ENCODE measurements at regions not wholly inside any gene's neighbourhood (a gene's known extent, or its start where the extent isn't known, plus 50 kb on each side); places are given as distances from the start of the nearest gene placed in this dataset.

- DNase-seq: no peak
These were observed 133.6 kb downstream of the NXPE2 start for GRCh38 chr11:114811971-114812370.

DNA sequence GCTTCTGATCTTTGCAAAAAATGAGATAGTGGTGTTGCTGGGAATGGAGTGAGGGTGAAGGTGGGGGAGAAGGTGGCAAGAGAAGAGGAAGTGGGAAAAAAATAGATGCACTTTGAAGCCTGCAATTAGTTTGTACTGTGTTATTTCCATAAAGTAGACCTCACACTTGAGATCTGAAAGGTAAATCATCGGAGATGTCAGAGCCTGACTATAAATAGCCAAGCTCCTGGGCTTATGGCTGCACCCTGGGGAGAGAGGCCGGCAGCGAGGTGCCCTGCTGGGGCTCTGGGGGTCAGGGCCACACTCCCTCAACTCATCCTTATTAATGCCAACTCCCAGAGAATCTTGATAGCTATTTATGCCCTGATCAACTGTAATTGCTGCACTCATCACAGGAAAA is 134.4 kb downstream of the NXPE2 start:
- no peak for DNase-seq

DNA sequence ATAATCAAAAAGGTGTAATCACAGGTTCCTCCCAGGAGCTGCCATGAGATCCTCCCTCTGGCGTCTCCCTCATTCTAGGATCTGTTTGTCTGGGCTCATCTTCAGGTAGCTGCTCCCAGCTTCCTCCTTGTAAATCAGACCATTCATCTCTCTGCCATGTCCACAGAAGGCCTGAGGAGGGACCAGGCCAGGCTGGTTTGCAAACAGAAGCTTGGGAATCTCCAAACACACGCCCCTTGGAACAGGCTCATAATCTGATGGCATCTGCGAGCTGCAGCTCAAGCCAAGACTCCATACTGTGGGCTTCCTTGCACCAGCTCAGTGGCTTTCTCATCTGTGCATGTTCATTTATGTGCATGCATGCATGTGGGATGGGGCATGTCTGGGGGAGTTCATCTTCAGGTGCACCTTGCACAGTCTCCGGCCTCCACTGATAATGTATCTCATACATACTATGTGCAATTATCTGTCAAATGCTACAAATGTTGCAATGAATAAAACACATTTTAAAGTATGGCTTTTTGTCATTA is 134.9 kb downstream of the NXPE2 start:
- DNase-seq: no peak

DNA sequence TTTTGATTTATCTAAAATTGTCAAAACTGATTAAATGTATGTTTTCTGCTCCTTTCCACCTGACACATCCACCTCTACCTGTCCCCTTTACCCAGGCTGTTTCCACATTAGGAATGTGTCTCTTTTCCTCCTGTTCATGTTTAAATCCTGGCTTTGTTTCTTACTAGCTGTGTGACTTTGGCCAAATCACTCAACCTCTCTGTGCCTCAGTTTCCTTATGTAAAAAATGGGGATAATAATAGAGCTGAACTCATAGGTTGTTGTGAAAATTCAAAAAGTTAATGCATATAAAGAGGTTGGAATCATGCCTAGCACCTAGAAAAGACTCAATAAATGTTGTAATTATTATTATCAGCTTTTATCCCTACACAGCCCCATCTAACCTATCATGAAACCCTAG is 136.8 kb downstream of the NXPE2 start:
- DNase-seq: no peak

GRCh38 chr11:114815761-114816160 is 137.4 kb downstream of the NXPE2 start:
- no peak for DNase-seq

GRCh38 chr11:114816791-114817190 is 138.5 kb downstream of the NXPE2 start:
- DNase-seq: no peak

DNA sequence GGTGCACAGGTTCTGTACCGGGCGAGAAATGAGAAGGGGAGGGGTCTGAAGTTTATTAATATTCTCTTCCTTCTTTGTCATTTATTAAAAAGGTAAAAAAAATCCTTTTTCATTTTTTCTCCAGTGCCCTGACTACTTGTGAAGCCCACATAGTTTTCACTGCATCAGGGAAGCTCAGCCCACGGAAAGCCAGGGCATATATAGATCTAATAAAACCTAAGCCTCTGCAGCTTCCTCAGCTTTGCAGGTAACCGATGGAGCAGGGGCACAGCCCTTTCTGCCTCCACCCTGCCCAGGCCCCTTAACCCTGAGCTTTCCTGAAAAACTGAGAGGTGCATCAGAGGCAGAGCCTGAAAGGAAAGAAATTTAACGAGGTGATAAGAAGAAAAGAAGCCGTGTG is 140.1 kb downstream of the NXPE2 start:
- DNase-seq: no peak

- DNase-seq: no peak
These were observed 140.7 kb downstream of the NXPE2 start for GRCh38 chr11:114819028-114819427.

- no peak for DNase-seq
These were observed 142.3 kb downstream of the NXPE2 start for GRCh38 chr11:114820621-114821020.

- no peak for DNase-seq
These were observed 143.5 kb downstream of the NXPE2 start for GRCh38 chr11:114821621-114822412.

DNA sequence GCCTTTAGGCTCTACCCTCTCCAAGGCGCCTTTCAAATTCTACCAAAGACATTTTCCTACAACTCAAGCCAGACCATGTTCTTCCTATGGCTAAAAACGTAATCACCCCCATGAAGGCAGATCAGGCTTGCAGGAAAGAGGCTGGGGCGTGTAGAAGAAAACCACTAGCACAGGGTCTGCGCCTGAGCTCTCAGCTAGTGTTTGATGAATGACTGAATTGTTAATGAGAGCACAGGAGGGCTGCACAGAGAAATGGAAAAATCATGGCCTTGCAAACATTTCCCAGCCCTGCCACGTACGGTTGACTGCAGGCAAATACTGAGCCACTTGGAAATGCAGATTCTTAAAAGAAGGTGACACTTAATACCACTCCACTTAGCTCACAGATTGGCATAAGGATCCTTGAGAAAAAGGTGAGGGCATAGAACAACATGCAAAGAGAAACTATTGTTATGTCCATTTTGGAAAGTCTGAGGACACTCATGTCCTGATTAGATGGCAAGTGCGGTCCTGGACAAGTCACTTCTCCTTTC is 148.6 kb downstream of the NXPE2 start:
- DNase-seq: peak; percentile 97

GRCh38 chr11:114827736-114828135 is 149.4 kb downstream of the NXPE2 start:
- DNase-seq: no peak

GRCh38 chr11:114832532-114833125 is 154.3 kb downstream of the NXPE2 start:
- DNase-seq: peak; percentile 97

DNA sequence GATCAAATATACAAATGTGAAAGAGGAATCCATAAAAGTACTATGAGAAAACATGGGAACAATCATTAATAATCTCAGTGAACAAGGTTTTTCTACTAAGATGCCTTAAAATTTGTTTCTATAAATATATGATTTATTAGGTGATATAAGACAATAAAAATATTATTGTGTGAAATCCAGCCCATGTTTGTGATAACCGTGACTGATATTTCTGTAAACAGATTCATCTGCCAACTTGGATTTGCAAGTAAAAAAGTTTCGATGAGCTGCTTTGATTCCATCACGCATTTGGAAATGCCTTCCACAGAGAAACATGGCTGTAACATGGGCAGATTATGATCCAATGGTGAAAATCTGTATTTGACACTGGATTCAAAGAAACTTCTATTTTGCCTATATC is 157.8 kb downstream of the NXPE2 start:
- no peak for DNase-seq

GRCh38 chr11:114844896-114845295 is 166.6 kb downstream of the NXPE2 start:
- no peak for DNase-seq

- no peak for DNase-seq
These were observed 167.6 kb downstream of the NXPE2 start for GRCh38 chr11:114845766-114846415.

DNA sequence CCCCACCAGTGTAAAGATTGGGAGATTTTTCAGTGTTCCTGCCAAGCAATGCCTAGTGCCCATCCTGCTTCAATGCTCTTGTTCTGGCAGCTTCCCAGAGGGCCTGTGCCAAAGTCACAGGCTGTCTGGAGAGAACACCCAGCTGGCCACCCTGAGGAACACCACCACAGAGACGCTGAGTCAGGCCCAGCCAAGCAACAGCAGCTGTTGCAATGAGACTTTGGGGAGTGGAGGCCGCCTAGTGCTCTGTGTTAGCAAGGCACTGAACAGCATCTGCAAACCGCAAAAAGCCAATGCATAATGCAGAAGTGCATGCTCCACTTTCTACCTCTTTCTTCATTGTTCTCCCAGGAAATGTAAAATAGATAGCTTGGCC is 168.1 kb downstream of the NXPE2 start:
- peak; percentile 87 for DNase-seq

DNA sequence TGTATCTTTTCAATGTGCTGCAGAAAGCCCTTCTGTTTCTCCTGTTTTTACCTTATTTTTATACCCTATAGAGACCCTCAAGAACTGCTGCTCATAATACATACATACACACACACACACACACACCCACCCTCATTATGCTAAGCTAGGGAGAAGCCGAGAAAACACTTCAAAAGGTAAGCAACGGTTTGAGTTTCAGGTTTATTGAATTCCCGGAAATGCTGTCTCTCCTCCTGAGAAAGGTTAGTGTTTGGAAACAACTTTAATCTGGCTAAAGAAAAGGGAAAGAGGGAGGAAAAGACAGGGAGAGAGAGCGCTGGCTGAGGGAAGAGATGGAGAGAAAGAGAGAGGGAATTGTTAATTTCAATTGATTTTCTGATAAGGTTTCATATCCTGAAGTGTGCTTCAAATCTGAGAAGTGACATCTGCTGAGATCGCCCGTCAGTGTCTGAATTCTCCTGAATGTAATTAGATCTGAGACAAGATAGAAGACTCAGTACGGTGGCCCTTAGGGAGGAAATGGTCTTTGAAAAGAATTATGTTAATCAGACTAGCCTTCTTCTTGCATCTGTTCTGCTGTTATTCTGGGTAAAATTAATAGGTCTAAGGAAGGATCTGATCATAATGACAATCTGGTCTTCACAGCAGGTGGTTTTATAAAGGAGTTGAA is 169.1 kb downstream of the NXPE2 start:
- peak; percentile 65 for DNase-seq

GRCh38 chr11:114848027-114848426 is 169.7 kb downstream of the NXPE2 start:
- DNase-seq: no peak

DNA sequence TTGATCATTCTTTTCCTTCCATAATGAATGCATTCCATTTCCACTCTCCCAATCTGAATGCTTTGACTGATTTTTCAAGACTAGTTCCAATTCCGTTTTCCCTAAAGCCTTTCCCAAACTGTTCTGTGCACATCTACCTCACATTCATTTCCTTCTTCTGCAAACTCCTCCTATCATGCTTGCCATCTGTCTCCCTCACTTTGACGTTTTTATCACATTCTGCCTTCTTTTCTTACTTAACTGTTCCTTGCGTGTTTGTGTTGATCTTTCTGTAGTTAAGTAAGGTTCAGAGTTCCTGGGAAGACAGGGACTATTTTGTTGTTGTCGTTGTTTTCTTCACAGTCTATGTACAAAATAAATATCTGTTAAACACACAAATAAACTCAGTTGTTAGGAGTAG is 179.0 kb downstream of the NXPE2 start:
- no peak for DNase-seq

GRCh38 chr11:114864896-114865295 is 186.6 kb downstream of the NXPE2 start:
- no peak for DNase-seq

DNA sequence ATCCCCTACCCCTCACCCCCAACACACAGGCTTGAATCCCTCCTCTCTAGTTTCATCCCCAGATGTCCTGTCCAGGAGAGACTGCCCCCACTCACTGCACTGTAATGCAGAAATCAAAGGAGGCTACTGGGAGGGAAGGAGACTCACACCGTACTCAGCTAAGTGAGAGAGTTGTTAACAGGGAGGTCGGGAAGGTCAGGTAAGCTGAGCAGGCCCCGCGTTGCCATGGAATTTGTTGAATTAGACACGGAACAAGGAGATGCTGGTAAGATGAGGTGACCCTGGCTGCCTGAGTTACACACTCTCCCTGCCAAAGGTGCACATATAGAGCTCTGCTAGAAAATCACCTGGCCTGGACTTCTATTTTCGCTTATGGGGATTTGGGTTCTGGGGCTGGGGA is 197.9 kb downstream of the NXPE2 start:
- no peak for DNase-seq

DNA sequence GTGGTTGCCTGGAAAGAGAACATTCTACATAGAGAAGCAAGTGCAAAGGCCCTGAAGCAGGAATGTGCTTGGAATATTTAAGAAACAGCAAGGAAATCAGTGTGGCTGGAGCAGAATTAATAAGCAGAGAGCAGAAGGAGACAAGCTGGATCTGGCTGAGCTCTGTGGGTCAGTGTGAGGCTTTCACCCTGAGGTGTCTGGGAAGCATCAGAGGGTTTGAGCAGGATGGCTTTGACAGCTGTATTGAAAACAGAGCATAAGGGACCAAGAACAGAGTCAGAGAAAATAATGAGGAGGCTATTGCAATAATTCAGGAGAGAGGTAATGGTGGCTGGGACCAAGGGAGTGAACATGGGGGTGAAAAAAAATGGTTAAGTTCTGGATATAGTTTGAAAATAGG is 199.6 kb downstream of the NXPE2 start:
- no peak for DNase-seq
